HTR-8/SVneo (cell line): ENCODE measurements at regions not wholly inside any gene's neighbourhood (a gene's known extent, or its start where the extent isn't known, plus 50 kb on each side); places are given as distances from the start of the nearest gene placed in this dataset.

Experiments
- DNase-seq: peaks from one replicate; pipeline ENCODE4 v3.0.0; 2011; ENCODE audit warnings: low spot score, mixed read lengths; ENCODE audit not compliant: insufficient read length
- FAIRE-seq: peaks from 2 replicates; lab custom pipeline; 2011; peaks lifted over from hg19 to GRCh38; lab: Jason Lieb, UNC

DNA sequence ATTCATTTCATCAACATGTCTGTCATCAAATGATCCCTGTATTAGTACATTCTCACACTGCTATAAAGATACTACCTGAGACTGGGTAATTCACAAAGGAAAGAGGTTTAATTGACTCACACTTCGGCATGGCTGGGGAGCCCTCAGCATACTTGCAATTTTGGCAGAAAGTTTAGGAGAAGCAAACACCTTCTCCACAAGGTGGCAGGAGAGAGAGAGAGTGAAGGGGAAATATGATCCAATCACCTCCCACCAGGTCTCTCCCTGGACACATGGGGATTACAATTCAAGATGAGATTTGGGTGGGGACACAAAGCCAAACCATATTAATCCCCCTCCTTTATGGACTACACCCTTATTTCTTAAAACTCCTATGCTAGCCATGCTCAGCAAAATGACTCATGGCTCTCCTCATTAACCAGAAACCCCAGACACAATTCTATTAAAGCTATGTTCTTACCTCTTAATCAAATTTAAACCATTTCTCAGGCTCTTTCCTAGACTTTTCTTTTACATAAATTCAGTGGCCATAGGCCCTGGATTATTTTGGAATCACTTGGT is 932.3 kb downstream of the FLRT2 start:
- FAIRE-seq: no peak
- no peak for DNase-seq

DNA sequence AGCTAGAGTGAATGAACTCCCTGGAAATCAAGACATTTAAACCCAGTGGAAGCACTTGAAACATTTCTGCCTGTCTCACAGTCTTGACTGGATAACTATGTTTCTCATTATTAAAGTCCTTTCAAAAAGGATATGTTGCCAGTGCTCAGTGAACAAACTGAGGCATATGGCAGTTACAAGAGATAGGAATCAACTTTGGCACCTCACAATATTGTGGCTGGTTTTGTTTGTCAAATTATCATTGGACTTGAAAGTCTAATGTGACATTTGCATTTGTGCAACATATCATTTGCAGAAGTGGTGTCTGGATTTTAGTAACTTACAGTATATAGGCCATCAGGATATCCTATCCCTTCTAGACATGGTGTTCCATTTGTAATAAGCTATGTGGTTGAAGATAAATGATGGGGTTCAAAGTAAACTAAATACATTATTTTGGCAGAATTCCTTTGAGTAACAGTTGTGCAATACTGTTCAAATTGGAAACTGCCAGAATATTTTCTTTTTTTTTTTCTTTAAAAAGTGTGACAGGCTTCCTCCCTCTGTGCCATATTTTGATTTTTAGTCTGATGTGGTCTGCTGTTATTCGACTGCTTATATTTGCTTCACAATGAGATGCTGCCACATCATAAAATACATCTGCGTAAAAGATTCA is 927.7 kb downstream of the FLRT2 start:
- no peak for FAIRE-seq
- no peak for DNase-seq

DNA sequence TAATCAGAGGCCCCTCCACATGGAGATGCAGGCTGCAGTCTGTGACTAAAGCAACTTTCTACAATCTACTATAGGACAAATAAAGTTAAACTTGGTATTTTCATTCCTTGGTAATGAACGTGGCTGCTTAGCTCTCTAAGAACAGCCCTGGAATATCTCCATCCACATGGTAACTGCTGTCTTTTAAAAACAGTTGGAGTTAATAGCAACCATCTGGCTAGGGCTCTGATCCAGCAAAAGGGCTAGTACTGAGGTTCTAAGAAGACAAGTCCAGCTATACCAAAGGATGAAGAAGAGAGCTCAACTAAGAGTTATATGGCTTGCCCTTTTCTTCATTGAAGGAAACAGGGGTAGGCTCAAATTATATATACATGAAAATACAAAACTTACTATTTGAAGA is 920.1 kb downstream of the FLRT2 start:
- no peak for DNase-seq
- no peak for FAIRE-seq

DNA sequence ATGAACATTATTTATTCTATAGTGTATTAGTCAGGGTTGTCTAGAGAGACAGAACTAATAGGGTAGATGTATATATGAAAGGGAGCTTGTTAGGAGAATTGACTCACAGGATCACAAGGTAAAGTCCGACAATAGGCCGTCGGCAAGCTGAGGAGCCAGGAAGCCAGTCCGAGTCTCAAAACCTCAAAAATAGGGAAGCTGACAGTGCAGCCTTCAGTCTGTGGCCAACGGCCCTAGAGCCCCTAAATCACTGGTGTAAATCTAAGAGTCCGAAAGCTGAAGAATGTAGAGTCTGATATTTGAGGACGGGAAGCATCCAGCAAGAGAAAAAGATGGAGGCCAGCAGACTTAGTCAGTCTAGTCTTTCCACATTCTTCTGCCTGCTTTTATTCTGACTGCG is 912.2 kb downstream of the FLRT2 start:
- FAIRE-seq (no peak), DNase-seq (no peak)

DNA sequence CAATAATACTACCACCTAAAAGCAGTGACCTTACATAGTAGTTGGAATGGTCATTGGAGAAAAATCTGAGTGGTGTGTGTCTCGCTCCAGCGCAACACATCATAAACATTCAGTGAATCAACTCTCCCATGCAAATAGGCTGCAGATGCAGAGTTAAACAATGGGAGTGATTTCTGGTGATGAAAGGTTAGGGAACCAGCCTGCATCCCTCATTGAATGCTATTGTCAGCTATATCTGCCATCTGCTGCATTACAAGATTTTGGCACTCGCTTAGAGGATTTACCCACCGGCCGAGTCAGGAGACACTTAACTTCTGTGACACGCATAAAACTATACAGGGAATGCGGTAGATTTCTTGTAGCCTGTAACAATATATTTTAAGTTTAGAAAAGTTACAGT is 900.9 kb downstream of the FLRT2 start:
- no peak for FAIRE-seq
- no peak for DNase-seq

DNA sequence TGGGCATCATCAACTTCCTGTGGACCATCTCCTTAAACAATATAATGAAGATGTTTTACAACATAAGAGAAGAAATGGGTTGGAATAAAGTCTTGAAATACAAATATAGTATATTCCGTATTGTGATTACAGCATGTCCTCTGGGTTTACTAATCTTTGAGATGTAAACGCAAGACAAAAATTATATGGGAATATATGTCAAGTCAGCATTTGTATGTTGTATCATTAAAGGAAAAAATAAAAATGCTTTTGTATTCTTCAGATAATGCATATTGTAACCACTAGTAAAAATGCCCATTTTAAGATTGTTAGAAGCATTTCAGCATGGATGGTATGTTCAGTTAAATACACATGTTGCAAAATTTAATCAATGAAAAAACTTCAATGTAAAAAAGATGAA is 893.3 kb downstream of the FLRT2 start:
- FAIRE-seq (no peak), DNase-seq (no peak)

DNA sequence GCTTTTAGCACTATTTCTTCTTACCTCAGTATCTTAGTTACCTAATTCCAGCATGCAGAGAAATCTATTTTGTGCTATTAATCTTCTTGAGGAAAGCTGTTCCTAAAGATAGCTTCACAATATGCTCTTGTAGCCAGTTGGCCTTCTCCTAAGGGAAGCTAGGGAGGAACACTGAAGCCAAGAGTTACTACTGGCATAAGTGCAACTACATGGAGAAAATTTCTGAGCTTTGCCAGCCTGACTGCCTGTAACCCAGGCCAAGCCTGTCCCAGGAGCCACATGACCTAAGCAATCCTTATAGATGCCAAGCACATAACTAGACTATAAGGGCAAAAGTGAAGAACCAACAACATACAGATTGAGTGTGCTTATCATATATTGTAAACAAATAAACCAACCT is 890.2 kb downstream of the FLRT2 start:
- no peak for FAIRE-seq
- DNase-seq: no peak

DNA sequence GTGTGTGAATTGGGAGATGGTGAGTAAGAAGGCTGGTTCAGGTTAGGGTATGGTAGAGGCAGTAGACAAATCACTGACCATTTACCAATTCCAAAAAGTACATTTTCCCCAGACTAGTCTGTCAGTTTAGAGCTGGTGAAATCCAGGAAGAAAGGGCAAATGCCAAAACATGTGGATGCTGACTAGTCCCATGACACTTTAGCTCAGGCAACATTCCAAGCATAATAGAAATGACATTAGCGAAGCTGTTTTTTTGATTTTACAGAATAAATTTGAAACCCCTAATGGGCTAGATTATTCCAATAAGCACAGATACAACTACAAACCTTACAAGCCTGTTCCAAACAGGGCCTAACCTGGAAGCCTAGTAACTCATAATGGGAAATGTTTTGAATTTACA is 884.2 kb downstream of the FLRT2 start:
- DNase-seq (no peak), FAIRE-seq (no peak)

DNA sequence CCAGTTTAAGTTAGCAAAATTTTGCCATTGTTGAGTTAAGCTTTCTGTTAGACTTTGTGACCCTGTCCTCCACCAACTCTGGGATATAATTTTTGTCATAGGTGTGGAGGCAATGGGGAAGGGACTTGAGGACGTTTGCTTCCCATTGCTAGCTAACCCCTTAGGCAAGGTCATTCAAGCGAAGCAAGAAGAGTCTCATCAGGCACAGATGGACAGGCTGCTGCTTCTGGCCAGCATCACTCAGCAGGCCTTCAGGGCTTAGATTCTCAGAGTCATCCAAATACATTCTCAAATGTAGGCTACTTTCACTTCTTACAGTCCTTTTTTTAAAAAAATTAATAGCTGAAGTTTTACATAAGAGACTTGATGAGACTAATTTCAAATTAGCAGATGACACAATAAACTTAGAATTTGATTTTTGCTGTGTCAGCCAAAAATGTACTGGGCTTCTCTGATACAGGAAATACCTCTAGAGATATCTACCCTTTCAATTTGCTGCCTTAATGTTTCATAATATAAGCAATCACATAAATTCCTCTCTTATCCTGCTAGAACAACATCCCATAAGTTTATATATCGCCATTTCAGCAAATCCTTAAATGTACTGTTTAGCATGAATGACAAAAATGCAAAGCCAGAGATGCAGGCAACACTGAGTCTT is 875.2 kb downstream of the FLRT2 start:
- DNase-seq: no peak
- no peak for FAIRE-seq

DNA sequence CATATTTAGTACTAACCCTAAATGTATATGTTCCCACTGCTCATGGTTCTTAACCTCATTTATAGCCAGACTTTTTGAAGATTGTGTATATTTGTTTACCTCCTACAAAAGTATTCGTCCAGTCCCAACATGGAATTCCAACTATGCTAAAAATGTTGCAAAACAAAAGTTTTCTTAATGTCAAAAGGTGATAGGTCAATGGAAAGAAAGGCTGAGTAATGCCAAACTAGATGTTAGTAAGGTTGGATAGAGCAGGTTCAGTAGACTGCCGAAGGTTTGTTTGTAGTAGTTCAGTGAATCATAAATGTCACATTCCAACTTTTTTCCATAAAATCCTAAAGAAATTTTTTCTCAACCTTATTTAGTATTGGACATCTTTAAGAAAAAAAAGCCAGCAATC is 874.5 kb downstream of the FLRT2 start:
- FAIRE-seq (no peak), DNase-seq (no peak)

DNA sequence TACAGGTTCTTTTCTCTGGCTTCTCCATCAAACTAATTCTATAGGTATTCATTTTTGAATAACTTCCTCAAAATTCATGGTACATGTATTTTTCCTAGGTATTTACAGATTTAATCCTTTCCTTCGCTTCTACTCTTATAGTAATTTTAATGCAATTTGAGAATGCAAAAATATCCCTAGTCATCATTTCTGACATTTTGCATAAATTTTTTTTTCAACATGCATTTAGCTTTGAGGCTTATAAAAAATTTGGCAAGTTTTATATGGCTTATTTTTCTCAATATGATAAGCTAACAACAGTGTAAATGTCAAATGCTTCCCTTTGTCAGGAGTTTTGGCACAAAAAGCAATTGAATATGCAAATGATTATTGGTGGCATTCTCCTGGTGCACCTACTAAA is 872.6 kb downstream of the FLRT2 start:
- FAIRE-seq: no peak

DNA sequence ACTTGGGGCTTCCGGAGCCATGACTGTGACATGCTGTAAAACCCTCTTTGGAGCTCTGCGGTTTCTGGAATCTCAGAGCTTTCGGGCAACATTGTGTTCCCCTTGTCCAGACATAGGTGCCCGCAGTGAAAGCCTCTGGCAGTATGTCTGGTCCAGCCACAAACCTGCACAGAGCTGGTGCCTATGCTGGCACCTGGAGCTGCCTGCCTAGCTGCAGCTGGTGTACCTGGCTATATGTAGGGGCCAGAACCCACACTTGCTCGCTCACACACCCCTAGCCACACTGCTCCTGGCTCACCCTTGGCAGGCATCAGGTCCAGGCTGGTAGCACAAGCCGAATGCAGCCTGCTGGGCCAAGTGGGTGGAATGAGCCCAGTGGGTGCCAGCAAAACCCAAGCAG is 861.1 kb downstream of the FLRT2 start:
- FAIRE-seq (no peak), DNase-seq (no peak)

More for the DNA sequence above, 872.6 kb downstream of the FLRT2 start:
- DNase-seq: no peak

DNA sequence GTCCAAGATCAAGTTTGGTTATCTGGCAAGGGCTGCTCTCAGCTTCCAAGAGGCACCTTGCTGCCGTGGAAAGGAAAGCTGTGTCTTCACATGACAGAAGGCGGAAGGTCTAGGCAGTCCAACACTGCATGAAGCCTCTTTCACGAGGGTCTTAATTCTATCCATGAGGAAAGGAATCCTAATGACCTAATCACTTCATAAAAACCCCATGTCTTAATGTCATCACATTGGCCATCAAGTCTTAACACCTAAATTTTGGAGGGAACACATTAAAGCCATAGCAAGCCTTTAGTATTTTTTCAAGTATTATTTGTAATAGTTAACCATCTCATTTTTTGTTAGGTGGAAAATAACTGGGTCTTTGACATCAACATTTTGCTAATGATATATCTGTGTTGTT is 858.3 kb downstream of the FLRT2 start:
- DNase-seq (no peak), FAIRE-seq (no peak)

DNA sequence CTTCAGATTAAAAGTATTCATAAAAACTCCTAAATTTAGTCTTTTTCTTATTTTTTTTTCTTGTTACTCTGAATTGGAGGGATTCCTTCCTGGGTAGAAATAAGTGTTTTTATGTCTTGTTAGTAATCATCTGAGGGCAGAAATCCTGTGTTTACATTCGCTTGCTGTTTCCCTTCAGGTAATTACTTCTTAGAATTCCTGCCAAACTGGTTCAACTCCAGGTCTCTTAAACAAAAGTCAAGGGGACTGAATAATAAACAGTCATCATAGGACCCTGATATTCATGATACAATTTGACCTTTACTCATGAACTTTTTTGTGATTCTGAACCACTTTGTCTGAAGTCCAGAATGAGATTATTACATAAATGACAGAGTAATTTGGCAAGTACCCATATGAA is 843.9 kb downstream of the FLRT2 start:
- DNase-seq (no peak), FAIRE-seq (no peak)

DNA sequence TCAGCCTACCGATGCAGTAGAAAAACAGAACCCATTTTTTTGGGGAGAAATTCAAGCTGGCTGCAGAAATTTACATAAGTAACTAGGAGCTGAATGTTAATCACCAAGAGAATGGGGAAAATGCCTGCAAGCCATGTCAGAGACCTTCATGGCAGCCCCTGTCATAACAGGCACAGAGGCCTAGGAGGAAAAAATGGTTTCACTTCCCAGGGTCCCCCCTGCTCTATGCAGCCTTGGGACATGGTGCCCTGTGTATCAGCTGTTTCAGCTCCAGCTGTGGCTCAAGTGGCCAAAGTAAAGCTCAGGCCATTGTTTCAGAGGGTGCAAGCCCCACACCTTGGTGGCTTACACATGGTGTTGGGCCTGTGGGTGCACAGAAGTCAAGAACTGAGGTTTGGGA is 842.5 kb downstream of the FLRT2 start:
- no peak for FAIRE-seq

DNA sequence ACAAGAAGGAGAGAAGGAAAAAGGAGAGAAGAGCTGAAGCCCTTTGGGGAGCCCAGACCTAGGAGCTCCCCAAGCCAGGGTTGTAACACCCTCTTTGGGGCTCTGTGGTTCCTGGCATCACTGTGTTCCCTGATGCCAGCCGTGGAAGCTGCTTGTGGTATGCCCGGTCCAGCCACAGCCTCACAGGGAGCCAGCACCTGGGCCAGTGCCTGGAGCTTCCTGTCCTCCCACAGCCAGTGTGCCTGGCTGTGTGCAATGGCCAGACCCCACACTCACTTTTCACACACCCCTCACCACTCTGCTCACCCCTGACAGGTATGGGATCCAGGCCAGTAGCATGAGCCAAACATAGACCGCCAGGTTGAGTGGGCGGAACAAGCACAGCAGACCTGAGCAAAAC is 834.7 kb downstream of the FLRT2 start:
- DNase-seq (no peak), FAIRE-seq (no peak)

More for the DNA sequence above, 842.5 kb downstream of the FLRT2 start:
- DNase-seq: no peak

DNA sequence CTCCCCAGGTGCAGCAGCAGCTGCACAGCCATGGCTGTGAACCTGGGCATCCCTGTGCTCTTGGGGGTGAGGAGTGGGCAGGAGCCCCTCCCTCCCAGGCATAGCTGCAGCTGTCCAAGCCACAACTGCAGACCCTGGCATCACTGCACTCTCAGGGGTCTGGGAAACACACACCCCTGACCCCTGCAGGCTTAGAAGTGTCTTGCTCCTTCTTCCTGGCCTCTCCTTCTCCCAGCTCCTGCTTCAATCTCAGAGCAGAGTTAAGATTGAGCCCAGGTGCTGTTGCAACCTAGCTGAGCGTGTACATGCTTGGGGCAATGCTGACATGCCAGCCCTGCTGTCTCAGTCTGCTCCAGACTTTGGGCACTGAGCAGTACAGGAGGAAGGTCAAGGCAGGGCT is 833.6 kb downstream of the FLRT2 start:
- DNase-seq (no peak), FAIRE-seq (no peak)

DNA sequence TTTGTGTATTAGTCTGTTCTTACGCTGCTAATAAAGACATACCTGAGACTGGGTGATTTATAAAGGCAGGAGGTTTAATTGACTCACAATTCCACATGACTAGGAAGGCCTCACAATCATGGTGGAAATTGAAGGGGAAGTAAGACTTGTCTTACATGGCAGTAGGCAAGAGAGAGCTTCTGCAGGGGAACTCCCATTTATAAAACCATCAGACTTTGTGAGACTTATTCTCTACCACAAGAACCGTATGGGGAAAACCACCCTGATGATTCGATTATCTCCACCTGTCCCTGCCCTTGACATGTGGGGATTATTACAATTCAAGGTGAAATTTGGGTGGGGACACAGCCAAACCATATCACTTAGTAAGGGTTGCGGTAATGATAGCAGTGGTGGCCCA is 833.1 kb downstream of the FLRT2 start:
- DNase-seq (no peak), FAIRE-seq (no peak)

DNA sequence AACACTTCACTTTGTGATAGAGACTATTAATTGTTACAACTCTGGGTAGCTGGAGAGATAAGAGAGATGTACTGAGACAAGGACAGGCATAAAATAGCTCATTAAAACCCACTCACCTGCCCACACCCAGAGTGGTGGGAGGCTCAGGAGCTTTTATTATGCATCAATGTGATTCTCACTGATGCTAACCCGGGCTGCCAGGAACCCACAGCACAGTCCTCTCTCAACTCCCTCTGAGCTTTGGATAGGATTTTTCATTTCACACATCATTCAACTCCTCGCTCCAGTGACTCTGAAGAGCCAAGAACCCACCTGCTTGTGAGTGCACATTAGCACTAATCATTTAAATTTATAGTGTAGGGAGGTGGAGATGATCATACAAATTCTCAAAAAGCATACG is 827.9 kb downstream of the FLRT2 start:
- no peak for DNase-seq
- FAIRE-seq: no peak

DNA sequence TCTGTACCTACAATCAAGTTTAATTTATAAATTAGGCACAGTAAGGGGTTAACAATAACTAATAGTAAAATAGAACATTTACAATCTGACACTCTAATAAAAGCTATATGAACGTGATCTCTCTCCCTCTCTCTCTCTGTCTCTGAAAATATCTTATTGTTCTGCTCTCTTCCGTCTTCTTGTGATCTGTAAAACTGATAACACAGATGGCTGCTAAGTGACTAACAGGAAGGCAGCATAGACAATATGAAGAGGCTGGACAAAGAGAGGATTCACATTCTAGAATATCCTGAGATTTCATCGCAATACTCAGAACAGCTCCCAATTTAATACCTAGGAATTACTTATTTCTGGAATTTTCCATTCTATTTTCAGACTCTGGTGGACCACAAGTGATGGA is 827.2 kb downstream of the FLRT2 start:
- FAIRE-seq (no peak), DNase-seq (no peak)

DNA sequence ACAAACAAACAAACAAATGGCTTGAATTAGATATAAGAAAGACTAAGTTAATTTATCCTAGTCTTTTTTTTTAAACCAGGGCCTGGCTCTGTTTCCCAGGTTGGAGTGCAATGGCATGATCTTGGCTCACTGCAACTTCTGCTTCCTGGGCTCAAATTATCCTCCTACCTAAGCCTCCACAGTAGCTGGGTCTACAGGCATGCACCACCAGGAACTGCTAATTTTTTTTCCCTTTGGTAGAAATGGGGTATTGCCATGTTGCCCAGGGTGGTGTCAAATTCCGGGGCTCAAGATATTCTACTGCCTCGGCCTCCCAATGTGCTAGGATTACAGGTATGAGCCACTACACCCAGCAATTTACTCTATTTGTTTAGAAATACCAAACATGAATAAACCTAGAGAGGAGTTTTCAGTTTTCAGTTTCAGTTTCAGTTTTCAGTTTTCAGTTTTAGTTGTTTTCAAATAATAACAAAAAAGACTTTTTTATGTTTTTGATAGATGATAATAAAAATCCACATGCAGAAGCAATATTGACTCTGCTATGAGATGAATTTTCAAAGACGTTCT is 817.0 kb downstream of the FLRT2 start:
- FAIRE-seq (no peak), DNase-seq (no peak)

DNA sequence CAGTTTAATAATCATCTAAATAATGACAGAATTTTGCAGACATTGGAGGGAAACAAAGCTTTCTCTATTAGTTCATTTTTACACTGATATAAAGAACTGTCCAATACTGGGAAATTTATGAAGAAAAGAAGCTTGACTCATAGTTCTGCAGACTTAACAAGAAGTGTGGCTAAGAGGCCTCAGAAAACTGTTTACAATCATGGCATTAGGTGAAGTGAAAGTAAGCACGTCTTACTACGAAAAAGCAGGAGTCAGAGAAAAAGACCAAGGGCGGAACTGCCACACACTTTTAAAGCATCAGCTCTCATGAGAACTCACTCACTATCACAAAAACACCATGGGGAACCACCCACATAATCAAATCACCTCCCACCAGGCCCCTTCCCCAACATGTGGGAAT is 804.4 kb downstream of the FLRT2 start:
- FAIRE-seq (no peak), DNase-seq (no peak)
